SK-N-MC (cell line): ENCODE measurements at regions not wholly inside any gene's neighbourhood (a gene's known extent, or its start where the extent isn't known, plus 50 kb on each side); places are given as distances from the start of the nearest gene placed in this dataset.

Experiments used
- EZH2 ChIP-seq: fragments of 200-600 bp; sonication (generic); IDR thresholded peaks from one replicate; pipeline ENCODE4 v1.6.1; 2017; ENCODE audit warnings: antibody characterized with exemption
- POLR2AphosphoS5 ChIP-seq: IDR thresholded peaks from 2 replicates; pipeline ENCODE4 v1.6.1; 2012; ENCODE audit warnings: mild to moderate bottlenecking, low read depth, low read length, borderline replicate concordance

- TF ChIP-seq POLR2AphosphoS5 (no peak), EZH2 (no peak)
These were observed 96.2 kb upstream of the SMC2 start for GRCh38 chr9:103997856-103998370.
